HCT116 (cell line): ENCODE measurements at regions not wholly inside any gene's neighbourhood (a gene's known extent, or its start where the extent isn't known, plus 50 kb on each side); places are given as distances from the start of the nearest gene placed in this dataset.

Experiments used
- ATAC-seq: fragments of 200-7000 bp; cut with Tn5 transposase; 2 replicates; pipeline ENCODE4 v1.9.1; 2020; ENCODE audit warnings: mild to moderate bottlenecking, moderate library complexity
- BruUV-seq: library from RNA; stranded (reverse); fragments of 400-500 nt; replicated peaks from 2 replicates; lab custom pipeline; 2021; lab: Mats Ljungman, UMichigan
- CTCF ChIA-PET: fragments of 300-600 bp; sonication (Branson Sonifier 250); formaldehyde crosslinking; loops from one replicate; lab custom pipeline; 2021; ENCODE audit warnings: antibody characterized with exemption; lab: Charles Lee
- POLR2A ChIA-PET: fragments of 300-600, 350-600 bp; sonication (Branson Sonifier 250); formaldehyde crosslinking; loops from one replicate; lab custom pipeline; 2021; ENCODE audit warnings: antibody characterized with exemption; lab: Charles Lee
- RAD21 ChIA-PET, 2 experiments: fragments of 300-600 bp; sonication (Branson Sonifier 250); formaldehyde crosslinking; loops; one replicate each; lab custom pipeline; 2023; ENCODE audit warnings: low total read pairs in 2 of 2; ENCODE audit not compliant: uncharacterized antibody in 2 of 2, unreplicated experiment in 2 of 2, low non-redundant PET in 1 of 2; lab: Charles Lee
- DNase-seq: peaks from one replicate; pipeline ENCODE4 v3.0.0-alpha.2; 2010; ENCODE audit warnings: low read depth, low spot score
- H2AFZ ChIP-seq: fragments of 200-600 bp; shearing (Covaris generic), sonication (generic); 2 replicates; pipeline ENCODE4 v1.6.1; 2017; ENCODE audit warnings: low read depth, mixed run types, mixed read lengths, antibody characterized with exemption, low read length; ENCODE audit not compliant: poor library complexity, severe bottlenecking
- H3K27ac ChIP-seq: 2 replicates; pipeline ENCODE4 v1.5.1; 2012; ENCODE audit warnings: low read depth, low read length
- H3K27me3 ChIP-seq: fragments of 200-600 bp; sonication (generic); 2 replicates; pipeline ENCODE4 v1.6.1; 2016; ENCODE audit warnings: mixed run types, low read length, mixed read lengths; ENCODE audit not compliant: insufficient read depth
- H3K36me3 ChIP-seq, 2 experiments: fragments of 200-500 bp in 1 of 2; fragments of 200-600 bp in 1 of 2; sonication (Bioruptor generic) in 1 of 2; sonication (generic) in 1 of 2; 2 replicates each; pipeline versions ENCODE4 v1.5.1 to v1.6.1; 2014 to 2016; ENCODE audit warnings: low read length in 2 of 2, inconsistent platforms in 1 of 2, mixed read lengths in 1 of 2, mixed run types in 1 of 2; ENCODE audit not compliant: insufficient read depth in 2 of 2, control insufficient read depth in 1 of 2
- H3K4me1 ChIP-seq, 2 experiments: fragments of 200-600 bp in 1 of 2; sonication (generic) in 1 of 2; 2 replicates each; pipeline versions ENCODE4 v1.5.1 to v1.6.1; 2012 to 2017; ENCODE audit warnings: low read length in 2 of 2, inconsistent platforms in 1 of 2, mild to moderate bottlenecking in 1 of 2, mixed read lengths in 1 of 2, mixed run types in 1 of 2, moderate library complexity in 1 of 2; ENCODE audit not compliant: insufficient read depth in 2 of 2, control insufficient read depth in 1 of 2
- H3K4me2 ChIP-seq: fragments of 200-600 bp; sonication (generic); 2 replicates; pipeline ENCODE4 v1.6.1; 2017; ENCODE audit warnings: mixed run types, low read length, mixed read lengths
- H3K4me3 ChIP-seq, 2 experiments: fragments of 200-600 bp in 1 of 2; sonication (generic) in 1 of 2; replicated peaks in 1 of 2; 2 replicates each; pipeline ENCODE4 v1.5.1; 2011 to 2016; ENCODE audit warnings: low read length in 2 of 2, control low read depth in 1 of 2, low read depth in 1 of 2, mild to moderate bottlenecking in 1 of 2, mixed read lengths in 1 of 2, mixed run types in 1 of 2
- H3K79me2 ChIP-seq: fragments of 200-600 bp; sonication (generic); 2 replicates; pipeline ENCODE4 v1.6.1; 2017; ENCODE audit warnings: mild to moderate bottlenecking, mixed run types, low read length, moderate library complexity, mixed read lengths; ENCODE audit not compliant: insufficient read depth
- H3K9ac ChIP-seq: fragments of 200-600 bp; sonication (generic); 2 replicates; pipeline ENCODE4 v1.6.1; 2016; ENCODE audit warnings: low read length, mixed read lengths
- H3K9me2 ChIP-seq: fragments of 200-600 bp; sonication (generic), shearing (Covaris generic); 2 replicates; pipeline ENCODE4 v1.6.1; 2017; ENCODE audit warnings: mixed run types, mild to moderate bottlenecking, moderate library complexity; ENCODE audit not compliant: insufficient read depth
- H3K9me3 ChIP-seq, 2 experiments: fragments of 200-500 bp in 1 of 2; fragments of 200-600 bp in 1 of 2; sonication (Bioruptor generic) in 1 of 2; sonication (generic) in 1 of 2; 2 replicates each; pipeline ENCODE4 v1.6.1; 2014 to 2017; ENCODE audit warnings: low read length in 2 of 2, mixed read lengths in 2 of 2, inconsistent platforms in 1 of 2, low read depth in 1 of 2, mild to moderate bottlenecking in 1 of 2, mixed run types in 1 of 2, moderate library complexity in 1 of 2; ENCODE audit not compliant: control insufficient read depth in 1 of 2, insufficient read depth in 1 of 2
- H4K20me1 ChIP-seq: fragments of 200-600 bp; sonication (generic), shearing (Covaris generic); 2 replicates; pipeline ENCODE4 v1.6.1; 2017; ENCODE audit warnings: mixed run types, mild to moderate bottlenecking, moderate library complexity; ENCODE audit not compliant: insufficient read depth
- CBX3 ChIP-seq: IDR thresholded peaks from 2 replicates; pipeline ENCODE4 v1.6.1; 2012; ENCODE audit warnings: low read depth
- CTCF ChIP-seq, 3 experiments: fragments of 200-600 bp in 1 of 3; sonication (generic) in 1 of 3; IDR thresholded peaks in 2 of 3; conservative IDR thresholded peaks in 1 of 3; 2 replicates each; pipeline ENCODE4 v1.5.1; 2012 to 2017; ENCODE audit warnings: low read depth in 2 of 3, low read length in 2 of 3, antibody characterized with exemption in 1 of 3, borderline replicate concordance in 1 of 3, control low read depth in 1 of 3, mild to moderate bottlenecking in 1 of 3, mixed read lengths in 1 of 3, mixed run types in 1 of 3, moderate library complexity in 1 of 3; ENCODE audit not compliant: insufficient read depth in 1 of 3
- ELF1 ChIP-seq: IDR thresholded peaks from 2 replicates; pipeline ENCODE4 v1.6.1; 2012; ENCODE audit warnings: low read depth, borderline replicate concordance
- POLR2AphosphoS5 ChIP-seq: IDR thresholded peaks from 2 replicates; pipeline ENCODE4 v1.6.1; 2011; ENCODE audit warnings: mild to moderate bottlenecking, low read depth, low read length, moderate library complexity
- RAD21 ChIP-seq: IDR thresholded peaks from 2 replicates; pipeline ENCODE4 v1.6.1; 2012; ENCODE audit warnings: low read depth, mild to moderate bottlenecking
- SIN3A ChIP-seq: IDR thresholded peaks from 2 replicates; pipeline ENCODE4 v1.6.1; 2012; ENCODE audit warnings: low read depth
- SP1 ChIP-seq: IDR thresholded peaks from 2 replicates; pipeline ENCODE4 v1.6.1; 2012; ENCODE audit warnings: low read depth
- intact Hi-C: fragments of 100-400 bp; cut with micrococcal nuclease; formaldehyde crosslinking; loops from 2 replicates; pipeline ENCODE4 v1.10.0; 2022
- TF ChIP-seq, protein P1 (sequence below): IDR thresholded peaks from 2 replicates; pipeline ENCODE4 v1.6.1; 2012

DNA sequence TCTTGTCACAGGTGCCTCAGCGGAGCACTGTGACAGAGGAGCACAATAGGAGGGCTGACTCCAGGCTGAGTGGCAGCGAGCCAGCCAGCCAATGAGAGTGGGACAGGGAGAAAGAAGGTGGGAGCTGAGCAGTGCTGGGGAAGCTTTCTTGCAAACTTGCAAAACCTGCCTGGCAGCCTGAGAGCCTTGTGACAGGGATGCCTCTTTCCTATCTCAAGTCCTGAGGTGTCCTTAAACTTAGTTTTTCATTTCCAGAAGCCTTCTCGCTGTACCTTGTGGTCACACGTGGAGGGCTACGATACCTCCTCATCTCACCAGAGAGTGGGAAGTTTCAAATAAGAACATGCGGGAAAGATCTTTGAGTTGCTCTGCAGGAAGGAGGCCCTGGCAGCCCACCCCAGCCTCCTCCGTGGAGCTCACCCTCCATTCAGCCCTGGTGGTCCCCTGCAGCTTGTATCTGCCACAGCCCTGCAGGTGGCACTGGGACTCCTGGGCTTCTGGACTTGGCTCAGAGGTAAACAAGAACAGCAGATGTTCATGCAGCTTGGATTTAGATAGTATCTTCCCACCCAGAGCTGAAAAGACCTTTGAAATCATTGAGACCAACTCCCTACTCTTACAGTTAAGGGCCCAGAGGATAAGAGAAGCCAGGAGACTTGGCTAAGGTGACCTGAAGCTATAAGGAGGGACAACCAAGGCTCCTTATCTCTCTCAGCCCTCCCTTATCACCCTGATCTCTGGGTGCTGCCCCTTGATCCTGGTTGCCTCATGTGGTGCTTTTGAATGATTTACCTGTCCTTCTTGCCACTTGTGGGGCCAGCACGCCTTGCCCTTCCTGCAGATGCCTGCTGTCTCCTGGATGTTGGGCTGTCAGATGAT, 153.5 kb upstream of the MAX start:
- no peaks in the 10 kb centered on the region for H3K9me2 ChIP-seq
- no peaks in the 10 kb centered on the region for H3K27me3 ChIP-seq
- peak overlapping the region; percentile 79 for H3K4me2 ChIP-seq
- peak in 2 of 3 experiments; percentile 4 to 11; a peak in 1 of 6 replicates for TF ChIP-seq CTCF (IDR thresholded peaks at IDR 0.05 in 2 of 3, conservative IDR thresholded peaks at IDR 0.05 in 1 of 3; ENCODE audit: borderline replicate concordance in 1 of 3, insufficient read depth in 1 of 3, low read depth in 2 of 3, low read length in 2 of 3)
- peak; percentile 58 for TF ChIP-seq POLR2AphosphoS5
- peak; percentile 73 for TF ChIP-seq SP1
- no peak for TF ChIP-seq ELF1
- TF ChIP-seq RAD21: peak; percentile 45
- TF ChIP-seq CBX3: peak; percentile 39; the same call in 1 of the 2 replicates
- no peak for TF ChIP-seq SIN3A
- TF ChIP-seq, protein P1, sequence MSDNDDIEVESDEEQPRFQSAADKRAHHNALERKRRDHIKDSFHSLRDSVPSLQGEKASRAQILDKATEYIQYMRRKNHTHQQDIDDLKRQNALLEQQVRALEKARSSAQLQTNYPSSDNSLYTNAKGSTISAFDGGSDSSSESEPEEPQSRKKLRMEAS: peak; percentile 37; the same call in 1 of the 2 replicates
- peak overlapping the region; percentile 96 for H3K27ac ChIP-seq
- peak; percentile 84 for ATAC-seq
- ChIA-PET RAD21 (interaction anchor here in 1 of 2 experiments (1.1 kb wide), 1 partner anchor 18 kb away, joined by 6 read pairs; no protein-coding TSS in a partner anchor), CTCF (no interaction called here), POLR2A (interaction anchor here (0.9 to 1.0 kb wide), 2 partner anchors 29 to 156 kb away, joined by 3 to 4 read pairs; no protein-coding TSS in a partner anchor)
- H3K79me2 ChIP-seq: no peaks in the 10 kb centered on the region
- peak overlapping the region in 1 of 2 experiments; percentile 42; a peak in 3 of 4 replicates for H3K4me3 ChIP-seq
- DNase-seq: peak; percentile 78
- H3K9ac ChIP-seq: peak overlapping the region; percentile 52
- H3K4me1 ChIP-seq: peaks cover 46 to 68% of the 10 kb centered on the region in 2 experiments
- H2AFZ ChIP-seq: peak overlapping the region; percentile 56
- intact Hi-C loops: loop anchor here (5.0 kb wide), 1 partner anchor 101 kb away; no protein-coding TSS in a partner anchor
- BruUV-seq: TSS peak; percentile 69
- H3K9me3 ChIP-seq: 0 out of 4 replicates have a peak, but pooled peaks cover 0 to 3% of the 10 kb centered on the region in 2 experiments
- no peaks in the 10 kb centered on the region for H4K20me1 ChIP-seq
- H3K36me3 ChIP-seq: no peaks in the 10 kb centered on the region
